Muscle of leg (tissue), 3 donors: ENCODE measurements at regions not wholly inside any gene's neighbourhood (a gene's known extent, or its start where the extent isn't known, plus 50 kb on each side); places are given as distances from the start of the nearest gene placed in this dataset.

ENCODE experiments used
- DNase-seq: peaks from one replicate; pipeline ENCODE4 v3.0.0; 2013
- H3K27ac ChIP-seq: one replicate; pipeline ENCODE4 v1.5.1; 2013; ENCODE audit warnings: mild to moderate bottlenecking, low read length, control low read depth
- H3K27me3 ChIP-seq: one replicate; pipeline ENCODE4 v1.6.1; 2013; ENCODE audit warnings: low read length; ENCODE audit not compliant: control insufficient read depth, insufficient read depth
- H3K36me3 ChIP-seq: one replicate; pipeline ENCODE4 v1.6.1; 2013; ENCODE audit warnings: low read length; ENCODE audit not compliant: control insufficient read depth, insufficient read depth
- H3K4me1 ChIP-seq: one replicate; pipeline ENCODE4 v1.6.1; 2013; ENCODE audit warnings: low read length; ENCODE audit not compliant: control insufficient read depth, insufficient read depth
- H3K4me3 ChIP-seq: one replicate; pipeline ENCODE4 v1.5.1; 2013; ENCODE audit warnings: low read length, control low read depth
- H3K9me3 ChIP-seq: replicated peaks from 2 replicates; pipeline ENCODE4 v1.6.1; 2013; ENCODE audit warnings: low read depth, low read length; ENCODE audit not compliant: control insufficient read depth
- WGBS: methylation state at CpG from one replicate; pipeline ENCODE4 v1.1.5; 2013; ENCODE audit warnings: missing lambda C conversion rate; ENCODE audit not compliant: insufficient coverage; 5-methylcytosine and 5-hydroxymethylcytosine counted together

DNA sequence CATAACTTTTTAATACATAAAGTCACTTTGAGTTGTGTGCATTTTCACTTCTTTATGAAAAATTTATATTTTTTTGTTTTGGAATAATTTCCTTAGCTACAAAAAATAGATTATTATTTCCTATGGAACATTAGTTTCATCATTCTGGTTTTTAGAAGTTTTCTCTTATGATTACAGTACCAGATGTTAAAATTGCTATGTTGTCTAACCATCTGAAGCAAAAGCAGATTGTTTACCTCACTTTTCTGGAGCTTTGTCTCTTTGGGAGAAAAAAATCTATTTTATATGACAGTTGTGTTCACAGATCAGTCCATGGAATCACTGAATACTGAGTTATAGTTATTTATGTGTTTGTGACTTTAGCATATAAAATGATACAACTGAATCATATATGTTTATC is 708.9 kb upstream of the RIOK2 start:
- no peaks in the 10 kb centered on the region for H3K36me3 ChIP-seq
- peak; percentile 79 for DNase-seq
- no peaks in the 10 kb centered on the region for H3K27me3 ChIP-seq
- no peak overlapping the region for H3K4me3 ChIP-seq
- no peaks in the 10 kb centered on the region for H3K9me3 ChIP-seq
- H3K27ac ChIP-seq = peak overlapping the region; percentile 44
- H3K4me1 ChIP-seq = no peaks in the 10 kb centered on the region

DNA sequence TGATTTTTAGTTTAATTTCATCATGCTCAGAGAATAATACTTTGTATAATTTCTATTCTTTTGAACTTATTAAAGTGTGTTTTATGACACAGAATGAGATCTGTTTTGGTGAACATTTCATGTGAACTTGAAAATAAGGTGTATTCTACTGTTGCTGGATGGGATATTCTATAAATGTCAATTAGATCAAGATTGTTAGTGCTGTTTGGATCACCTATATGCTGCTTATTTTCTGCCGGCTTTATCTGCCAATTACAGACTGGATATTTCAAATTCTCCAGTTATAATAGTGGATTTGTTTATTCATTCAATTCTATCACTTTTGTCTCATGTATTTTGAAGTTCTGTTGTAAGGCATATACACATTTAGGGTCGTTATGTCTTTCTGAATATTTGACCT is 720.7 kb upstream of the RIOK2 start:
- Histone ChIP-seq H3K36me3 (no peaks in the 10 kb centered on the region), H3K27me3 (no peaks in the 10 kb centered on the region), H3K9me3 (peaks cover 11% of the 10 kb centered on the region), H3K27ac (no peak overlapping the region), H3K4me3 (no peak overlapping the region), H3K4me1 (no peaks in the 10 kb centered on the region)
- no CpG with 5 or more reads among the region's 2 CpGs for WGBS
- DNase-seq = no peak

DNA sequence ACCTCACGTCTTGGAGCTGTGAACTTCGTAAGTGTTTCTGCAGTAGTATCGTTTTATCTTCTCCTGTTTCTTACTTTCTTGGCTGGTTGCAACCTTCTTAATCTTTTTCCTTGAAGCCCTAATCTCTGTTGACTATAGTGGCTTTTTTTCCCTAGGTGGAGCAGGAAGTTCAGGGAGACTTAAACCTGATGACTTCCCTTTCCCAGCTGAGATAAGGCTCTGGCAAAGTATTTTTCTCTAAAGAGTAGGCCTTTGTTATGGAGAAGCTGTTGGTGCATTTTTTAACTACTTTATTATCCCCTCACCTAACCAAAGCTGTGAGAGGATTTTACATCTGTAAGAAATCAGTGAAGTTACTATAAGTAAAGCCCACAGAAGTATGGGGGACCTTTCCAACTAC is 723.1 kb upstream of the RIOK2 start:
- no peak for DNase-seq
- H3K27ac ChIP-seq = no peak overlapping the region
- WGBS = no CpG with 5 or more reads among the region's 3 CpGs
- H3K36me3 ChIP-seq = no peaks in the 10 kb centered on the region
- no peaks in the 10 kb centered on the region for H3K27me3 ChIP-seq
- H3K9me3 ChIP-seq = peaks cover 11% of the 10 kb centered on the region
- no peak overlapping the region for H3K4me3 ChIP-seq
- no peaks in the 10 kb centered on the region for H3K4me1 ChIP-seq

DNA sequence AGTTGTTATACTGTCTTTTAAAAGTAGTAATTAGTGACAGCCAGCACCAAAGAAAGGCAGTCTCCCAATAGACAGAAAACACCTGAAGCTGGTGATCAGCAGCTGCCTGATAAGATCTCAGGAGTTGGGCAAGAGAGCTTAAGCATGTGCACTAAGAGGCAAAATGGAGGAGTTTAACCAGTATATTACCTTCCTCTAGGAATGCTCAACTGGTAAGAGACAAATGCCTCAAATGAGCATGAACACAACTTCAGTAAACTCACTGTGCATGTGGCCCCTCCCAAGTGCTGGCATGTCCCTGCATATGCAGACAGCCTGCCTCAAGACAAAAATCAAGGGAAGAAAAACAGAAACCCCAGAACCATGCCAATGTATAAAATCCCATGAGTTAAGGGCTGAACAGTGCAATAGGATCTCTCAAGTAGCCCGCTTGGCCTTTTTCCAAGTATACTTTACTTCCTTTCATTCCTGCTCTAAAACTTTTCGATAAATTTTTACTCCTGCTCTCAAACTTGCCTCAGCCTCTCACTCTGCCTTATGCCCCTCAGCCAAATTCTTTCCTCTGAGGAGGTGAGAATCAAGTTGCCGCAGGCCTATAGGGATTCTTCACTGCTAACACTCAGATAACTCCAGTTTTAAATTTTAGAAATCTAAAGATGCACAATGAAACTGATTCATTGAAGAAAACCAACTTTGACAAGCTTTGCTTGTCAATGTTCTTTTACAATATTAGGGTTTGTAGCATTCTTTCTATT is 724.8 kb upstream of the RIOK2 start:
- DNase-seq = no peak
- no peaks in the 10 kb centered on the region for H3K27me3 ChIP-seq
- H3K4me1 ChIP-seq = no peaks in the 10 kb centered on the region
- H3K4me3 ChIP-seq = no peak overlapping the region
- peaks cover 11% of the 10 kb centered on the region for H3K9me3 ChIP-seq
- no peaks in the 10 kb centered on the region for H3K36me3 ChIP-seq
- 100% methylated on average over 1 of the region's 3 CpGs for WGBS
- H3K27ac ChIP-seq = no peak overlapping the region

DNA sequence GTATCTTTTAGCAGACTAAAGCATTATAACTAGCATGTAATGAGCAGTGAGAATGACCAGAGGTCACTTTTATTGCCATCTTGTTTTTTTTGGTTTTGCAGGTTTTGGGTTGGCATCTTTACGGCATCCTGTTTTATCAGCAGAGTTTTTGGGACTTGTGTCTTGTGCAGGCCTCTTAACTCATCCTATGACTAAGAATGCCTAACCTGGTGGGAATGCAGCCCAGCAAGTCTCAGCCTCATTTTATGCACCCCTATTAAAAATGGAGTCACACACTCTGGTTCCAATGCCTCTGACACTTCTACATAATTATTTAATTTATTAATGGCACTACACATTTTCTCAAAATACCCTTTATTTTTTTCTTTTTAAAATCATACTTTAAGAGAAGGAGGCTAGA is 726.5 kb upstream of the RIOK2 start:
- H3K4me3 ChIP-seq = no peak overlapping the region
- H3K9me3 ChIP-seq = peaks cover 6% of the 10 kb centered on the region
- no peaks in the 10 kb centered on the region for H3K4me1 ChIP-seq
- H3K27me3 ChIP-seq = no peaks in the 10 kb centered on the region
- no peak for DNase-seq
- H3K27ac ChIP-seq = no peak overlapping the region
- H3K36me3 ChIP-seq = no peaks in the 10 kb centered on the region
- WGBS = 80% methylated on average over 1 of the region's 1 CpG

DNA sequence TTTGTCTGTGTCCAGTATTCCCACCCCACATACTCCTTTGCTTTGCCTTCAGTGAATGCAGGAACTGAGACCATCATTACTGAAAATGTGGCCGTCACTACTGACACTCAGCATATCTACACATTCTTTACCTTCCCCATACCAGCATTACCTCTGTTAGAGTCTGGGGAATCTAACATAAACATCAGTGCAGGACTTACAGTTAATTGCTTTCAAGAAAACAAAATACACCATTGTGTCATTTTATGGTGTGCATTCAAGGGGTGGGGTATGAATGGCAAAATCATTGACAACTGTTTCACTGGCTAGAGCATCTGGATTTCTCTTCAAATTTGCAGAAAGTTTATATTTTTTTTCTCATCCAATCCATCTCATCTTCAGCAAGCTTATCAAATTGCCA is 731.4 kb upstream of the RIOK2 start:
- no CpG with 5 or more reads among the region's 1 CpG for WGBS
- Histone ChIP-seq H3K4me1 (no peaks in the 10 kb centered on the region), H3K9me3 (no peaks in the 10 kb centered on the region), H3K27ac (no peak overlapping the region), H3K4me3 (no peak overlapping the region), H3K36me3 (no peaks in the 10 kb centered on the region), H3K27me3 (no peaks in the 10 kb centered on the region)
- DNase-seq = no peak

DNA sequence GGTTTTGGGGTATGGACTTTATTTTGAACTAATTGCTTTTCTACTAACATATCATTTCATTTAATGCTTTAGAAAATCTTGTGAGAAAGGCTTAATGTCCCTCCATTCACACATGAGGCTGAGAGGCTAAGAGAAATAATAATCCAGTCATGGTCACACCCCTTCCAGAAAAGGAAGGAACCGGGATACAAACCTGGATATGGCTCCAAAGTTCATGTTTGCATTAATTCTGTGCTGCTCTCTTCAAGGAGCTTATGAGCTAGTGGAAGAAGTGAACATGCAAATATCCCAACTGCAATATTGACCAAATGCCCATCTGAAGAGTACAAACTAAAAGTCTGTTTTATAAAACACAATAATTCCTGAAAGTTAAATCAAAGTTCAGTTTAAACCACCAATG is 732.1 kb upstream of the RIOK2 start:
- Histone ChIP-seq H3K36me3 (no peaks in the 10 kb centered on the region), H3K4me1 (no peaks in the 10 kb centered on the region), H3K27me3 (no peaks in the 10 kb centered on the region), H3K4me3 (no peak overlapping the region), H3K27ac (no peak overlapping the region), H3K9me3 (no peaks in the 10 kb centered on the region)
- WGBS = no CpG with 5 or more reads among the region's 1 CpG
- no peak for DNase-seq

DNA sequence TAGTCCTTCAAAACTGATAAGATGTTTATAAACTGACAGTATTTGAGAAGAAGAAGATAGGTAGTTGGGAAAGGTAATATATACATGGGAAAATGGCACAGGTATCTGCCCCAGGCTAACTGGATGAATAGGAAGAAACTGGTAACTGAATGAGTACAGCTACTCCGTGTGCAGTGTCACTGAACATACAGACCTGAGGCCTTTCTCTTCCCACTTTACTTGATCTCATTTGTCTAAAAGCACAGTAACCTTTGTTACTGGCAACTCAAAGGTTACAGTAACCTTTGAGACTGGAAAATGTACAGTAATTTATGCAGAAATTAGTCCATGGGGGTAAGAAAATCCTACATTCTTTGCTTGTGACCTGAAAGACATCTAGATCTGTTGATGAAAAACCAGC is 735.0 kb upstream of the RIOK2 start:
- Histone ChIP-seq H3K36me3 (no peaks in the 10 kb centered on the region), H3K27ac (no peak overlapping the region), H3K4me1 (no peaks in the 10 kb centered on the region), H3K9me3 (no peaks in the 10 kb centered on the region), H3K4me3 (no peak overlapping the region), H3K27me3 (no peaks in the 10 kb centered on the region)
- DNase-seq = no peak
- WGBS = no CpG with 5 or more reads among the region's 1 CpG

DNA sequence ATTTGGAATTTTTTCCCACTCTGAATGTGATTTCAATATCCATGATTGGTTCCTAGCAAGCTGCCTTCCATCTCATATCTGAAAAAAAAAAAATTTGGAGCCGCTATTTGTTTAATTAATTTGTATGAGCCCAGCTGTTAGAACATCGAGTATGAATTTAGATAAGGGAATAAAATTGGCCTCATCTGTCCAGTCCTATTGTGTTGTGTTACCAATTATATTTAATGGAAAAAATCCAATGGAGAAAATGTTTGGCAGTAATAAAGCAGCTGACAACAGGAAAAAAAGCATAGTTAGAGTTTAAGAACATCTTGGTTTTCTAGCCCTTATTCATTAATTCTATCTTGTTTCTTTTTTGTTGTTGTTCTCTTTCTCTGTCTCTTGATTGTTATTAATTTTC is 735.6 kb upstream of the RIOK2 start:
- DNase-seq = peak; percentile 86
- H3K4me1 ChIP-seq = no peaks in the 10 kb centered on the region
- H3K9me3 ChIP-seq = no peaks in the 10 kb centered on the region
- H3K36me3 ChIP-seq = no peaks in the 10 kb centered on the region
- H3K27ac ChIP-seq = peak overlapping the region; percentile 8
- WGBS = no CpG with 5 or more reads among the region's 2 CpGs
- no peaks in the 10 kb centered on the region for H3K27me3 ChIP-seq
- H3K4me3 ChIP-seq = no peak overlapping the region

DNA sequence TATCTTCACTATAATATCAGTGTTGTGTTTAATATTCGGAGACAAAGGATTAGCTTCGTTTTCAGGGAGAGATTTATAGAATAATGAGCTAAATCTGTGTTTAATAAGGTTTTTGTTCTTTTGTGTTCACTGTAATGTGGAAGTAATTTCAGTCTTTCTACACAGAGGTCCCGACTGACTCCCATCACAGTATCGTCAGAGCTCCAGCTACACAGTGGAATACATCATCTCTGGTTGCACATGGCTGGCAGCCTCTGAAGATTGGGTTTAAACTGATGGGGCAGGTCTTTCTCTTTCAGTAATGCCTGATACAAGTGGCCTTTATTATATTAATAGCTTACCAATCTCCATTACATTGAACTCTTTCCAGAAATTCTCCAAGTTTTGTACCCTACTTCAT is 736.7 kb upstream of the RIOK2 start:
- Histone ChIP-seq H3K27ac (no peak overlapping the region), H3K4me1 (no peaks in the 10 kb centered on the region), H3K36me3 (no peaks in the 10 kb centered on the region), H3K9me3 (no peaks in the 10 kb centered on the region), H3K4me3 (no peak overlapping the region), H3K27me3 (no peaks in the 10 kb centered on the region)
- no CpG with 5 or more reads among the region's 4 CpGs for WGBS
- peak; percentile 30 for DNase-seq

DNA sequence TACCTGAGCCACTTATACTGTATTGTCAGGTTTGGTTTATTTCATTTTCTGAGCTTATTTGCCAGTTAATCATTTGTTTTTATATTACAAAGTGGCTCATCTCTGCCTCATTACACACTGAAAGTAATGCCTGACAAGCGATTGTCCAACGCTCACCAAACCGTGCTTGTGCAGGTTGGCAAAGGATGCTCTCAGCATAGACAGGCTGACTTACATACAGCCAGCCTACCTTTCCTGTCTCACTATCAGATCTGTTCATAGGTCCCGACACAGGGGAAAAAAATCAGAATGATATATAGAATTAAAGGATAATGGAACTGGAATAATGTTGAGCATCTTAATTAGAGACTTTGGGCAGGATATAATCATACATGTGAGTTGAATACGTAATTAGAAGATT is 739.7 kb upstream of the RIOK2 start:
- no peak for DNase-seq
- Histone ChIP-seq H3K9me3 (no peaks in the 10 kb centered on the region), H3K27ac (no peak overlapping the region), H3K4me3 (no peak overlapping the region), H3K36me3 (no peaks in the 10 kb centered on the region), H3K27me3 (no peaks in the 10 kb centered on the region), H3K4me1 (no peaks in the 10 kb centered on the region)
- no CpG with 5 or more reads among the region's 5 CpGs for WGBS
